ENCODE measurements at regions not wholly inside any gene's neighbourhood (a gene's known extent, or its start where the extent isn't known, plus 50 kb on each side); places are given as distances from the start of the nearest gene placed in this dataset.

DNA sequence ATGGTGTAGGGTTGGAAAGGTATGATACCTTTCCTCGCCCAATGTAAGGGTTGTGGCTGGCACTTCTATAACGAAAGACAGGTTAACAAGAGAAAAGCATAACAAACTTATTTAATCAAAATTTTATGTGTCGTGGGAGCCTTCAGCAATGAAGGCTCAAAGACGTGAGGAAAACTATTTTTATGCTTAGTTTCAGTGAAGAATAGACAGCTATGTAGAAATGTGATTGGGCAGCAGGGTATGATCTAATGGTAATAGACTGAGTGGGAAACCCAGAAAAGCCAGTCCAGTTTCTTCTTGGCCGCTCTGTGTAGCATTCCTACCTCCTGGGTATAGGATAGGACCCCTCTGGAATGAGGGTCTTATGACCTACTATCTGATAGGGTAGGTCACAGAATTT is 464.7 kb downstream of the ADGRL2 start:
- no peaks in the 10 kb centered on the region for H3K36me3 ChIP-seq
- 80% methylated on average over 5 of the region's 5 CpGs for WGBS
- TF ChIP-seq, protein P1, sequence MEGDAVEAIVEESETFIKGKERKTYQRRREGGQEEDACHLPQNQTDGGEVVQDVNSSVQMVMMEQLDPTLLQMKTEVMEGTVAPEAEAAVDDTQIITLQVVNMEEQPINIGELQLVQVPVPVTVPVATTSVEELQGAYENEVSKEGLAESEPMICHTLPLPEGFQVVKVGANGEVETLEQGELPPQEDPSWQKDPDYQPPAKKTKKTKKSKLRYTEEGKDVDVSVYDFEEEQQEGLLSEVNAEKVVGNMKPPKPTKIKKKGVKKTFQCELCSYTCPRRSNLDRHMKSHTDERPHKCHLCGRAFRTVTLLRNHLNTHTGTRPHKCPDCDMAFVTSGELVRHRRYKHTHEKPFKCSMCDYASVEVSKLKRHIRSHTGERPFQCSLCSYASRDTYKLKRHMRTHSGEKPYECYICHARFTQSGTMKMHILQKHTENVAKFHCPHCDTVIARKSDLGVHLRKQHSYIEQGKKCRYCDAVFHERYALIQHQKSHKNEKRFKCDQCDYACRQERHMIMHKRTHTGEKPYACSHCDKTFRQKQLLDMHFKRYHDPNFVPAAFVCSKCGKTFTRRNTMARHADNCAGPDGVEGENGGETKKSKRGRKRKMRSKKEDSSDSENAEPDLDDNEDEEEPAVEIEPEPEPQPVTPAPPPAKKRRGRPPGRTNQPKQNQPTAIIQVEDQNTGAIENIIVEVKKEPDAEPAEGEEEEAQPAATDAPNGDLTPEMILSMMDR (IDR thresholded peaks at IDR 0.05) = no peak
- TF ChIP-seq EP300 (IDR thresholded peaks at IDR 0.05) = no peak
- no peak for TF ChIP-seq POLR2AphosphoS5 (IDR thresholded peaks at IDR 0.05)
- TF ChIP-seq POLR2A (IDR thresholded peaks at IDR 0.05) = no peak
- no peak for DNase-seq (ENCODE audit: low spot score in 2 of 2)
- no peak overlapping the region for H3K4me3 ChIP-seq
- H3K9me3 ChIP-seq = no peaks in the 10 kb centered on the region
- no peaks in the 10 kb centered on the region for H3K4me1 ChIP-seq
- no peak overlapping the region for H3K27ac ChIP-seq
- H3K27me3 ChIP-seq = no peaks in the 10 kb centered on the region

DNA sequence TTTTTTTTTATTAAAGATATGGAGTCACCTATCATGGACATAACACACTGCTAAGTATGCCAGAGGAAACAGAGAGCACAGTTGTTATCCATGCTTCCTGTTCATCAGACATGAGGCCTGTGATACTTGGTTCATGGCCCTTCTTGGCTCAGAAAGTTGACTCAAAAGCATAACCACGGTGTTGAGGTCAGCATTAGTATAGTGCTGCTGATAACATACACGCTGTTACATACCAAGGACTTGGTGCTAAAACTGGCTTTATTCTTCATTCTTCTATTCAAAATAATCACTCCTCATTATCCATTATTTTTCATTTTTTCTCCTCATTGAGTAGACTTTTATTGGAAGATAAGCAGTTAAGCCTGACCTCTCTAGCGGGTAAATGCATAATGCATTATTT is 464.1 kb downstream of the ADGRL2 start:
- H3K27ac ChIP-seq = no peak overlapping the region
- H3K36me3 ChIP-seq = no peaks in the 10 kb centered on the region
- no peaks in the 10 kb centered on the region for H3K27me3 ChIP-seq
- H3K4me3 ChIP-seq = no peak overlapping the region
- TF ChIP-seq EP300 (IDR thresholded peaks at IDR 0.05) (no peak), POLR2AphosphoS5 (IDR thresholded peaks at IDR 0.05) (no peak), POLR2A (IDR thresholded peaks at IDR 0.05) (no peak)
- TF ChIP-seq, protein P1 (IDR thresholded peaks at IDR 0.05) = no peak
- WGBS = 89% methylated on average over 3 of the region's 3 CpGs
- H3K9me3 ChIP-seq = no peaks in the 10 kb centered on the region
- no peaks in the 10 kb centered on the region for H3K4me1 ChIP-seq
- DNase-seq (ENCODE audit: low spot score in 2 of 2) = no peak

DNA sequence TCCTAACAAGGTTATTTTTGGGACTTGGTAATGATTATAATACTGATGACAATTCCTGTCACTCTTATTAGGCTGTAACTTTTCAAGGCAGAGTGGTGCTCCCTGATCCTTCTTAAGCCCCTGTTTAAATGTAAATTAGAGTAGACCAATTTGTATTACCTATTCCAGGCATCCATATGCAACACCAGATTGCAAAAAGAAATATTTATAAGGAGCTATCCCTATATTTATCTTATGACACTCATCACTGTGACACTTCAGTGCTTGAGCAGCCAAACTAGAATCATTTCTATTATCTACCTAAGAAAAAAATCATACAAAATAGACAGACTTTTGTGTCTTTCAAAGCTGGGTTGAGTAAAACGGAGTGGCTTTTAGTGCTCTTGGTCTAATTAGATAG is 462.7 kb downstream of the ADGRL2 start:
- H3K4me1 ChIP-seq = no peaks in the 10 kb centered on the region
- H3K4me3 ChIP-seq = no peak overlapping the region
- H3K27ac ChIP-seq = no peak overlapping the region
- no peaks in the 10 kb centered on the region for H3K36me3 ChIP-seq
- WGBS = 86% methylated on average over 1 of the region's 1 CpG
- no peaks in the 10 kb centered on the region for H3K9me3 ChIP-seq
- no peaks in the 10 kb centered on the region for H3K27me3 ChIP-seq
- no peak for DNase-seq (ENCODE audit: low spot score in 2 of 2)
- TF ChIP-seq, protein P1 (IDR thresholded peaks at IDR 0.05) = no peak
- TF ChIP-seq POLR2AphosphoS5 (IDR thresholded peaks at IDR 0.05) (no peak), EP300 (IDR thresholded peaks at IDR 0.05) (no peak), POLR2A (IDR thresholded peaks at IDR 0.05) (no peak)

DNA sequence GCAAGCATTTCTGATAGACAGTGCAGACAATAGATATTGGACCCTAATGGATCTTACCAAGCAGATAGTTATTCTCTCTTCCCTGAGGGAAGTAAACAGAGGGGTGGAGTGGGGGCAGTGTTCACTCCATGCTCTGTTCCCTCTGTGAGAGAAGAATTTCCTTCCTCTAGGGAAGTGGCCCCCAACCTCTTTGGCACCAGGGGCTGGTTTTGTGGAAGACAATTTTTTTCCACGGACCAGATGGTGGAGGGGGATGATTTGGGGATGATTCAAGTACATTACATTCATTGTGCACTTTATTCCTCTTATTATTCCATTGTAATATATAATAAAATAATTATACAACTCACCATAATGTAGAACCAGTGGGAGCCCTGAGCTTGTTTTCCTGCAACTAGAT is 459.9 kb downstream of the ADGRL2 start:
- Histone ChIP-seq H3K27ac (no peak overlapping the region), H3K4me3 (no peak overlapping the region), H3K27me3 (no peaks in the 10 kb centered on the region), H3K4me1 (no peaks in the 10 kb centered on the region), H3K36me3 (no peaks in the 10 kb centered on the region), H3K9me3 (no peaks in the 10 kb centered on the region)
- 44% methylated on average over 1 of the region's 1 CpG for WGBS
- TF ChIP-seq POLR2A (IDR thresholded peaks at IDR 0.05) (no peak), POLR2AphosphoS5 (IDR thresholded peaks at IDR 0.05) (no peak), EP300 (IDR thresholded peaks at IDR 0.05) (no peak)
- TF ChIP-seq, protein P1 (IDR thresholded peaks at IDR 0.05) = no peak
- no peak for DNase-seq (ENCODE audit: low spot score in 2 of 2)

DNA sequence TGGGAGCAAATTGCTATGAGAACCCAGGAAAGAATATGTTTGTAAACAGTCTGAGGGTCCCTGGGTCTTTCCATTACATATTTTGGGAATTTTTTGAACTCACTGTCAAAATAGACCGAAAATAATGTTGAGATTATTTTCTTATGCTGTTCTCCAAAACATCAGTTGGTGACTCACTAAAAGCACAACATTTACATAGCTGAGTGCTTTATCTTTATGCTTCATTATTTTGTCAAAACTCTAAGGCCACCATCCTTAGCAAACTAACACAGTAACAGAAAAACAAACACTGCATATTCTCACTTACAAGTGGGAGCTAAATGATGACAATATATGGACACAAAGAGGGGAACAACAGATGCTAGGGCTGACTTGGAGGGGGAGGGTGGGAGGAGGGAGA is 459.3 kb downstream of the ADGRL2 start:
- Histone ChIP-seq H3K4me3 (no peak overlapping the region), H3K9me3 (no peaks in the 10 kb centered on the region), H3K36me3 (no peaks in the 10 kb centered on the region), H3K4me1 (no peaks in the 10 kb centered on the region), H3K27ac (no peak overlapping the region), H3K27me3 (no peaks in the 10 kb centered on the region)
- TF ChIP-seq, protein P1 (IDR thresholded peaks at IDR 0.05) = no peak
- TF ChIP-seq POLR2A (IDR thresholded peaks at IDR 0.05) = no peak
- no peak for TF ChIP-seq POLR2AphosphoS5 (IDR thresholded peaks at IDR 0.05)
- no peak for TF ChIP-seq EP300 (IDR thresholded peaks at IDR 0.05)
- WGBS = 61% methylated on average over 1 of the region's 1 CpG
- no peak for DNase-seq (ENCODE audit: low spot score in 2 of 2)

Measured in suprapubic skin (tissue), 4 donors.